Keratinocyte (primary cell): ENCODE measurements at regions not wholly inside any gene's neighbourhood (a gene's known extent, or its start where the extent isn't known, plus 50 kb on each side); places are given as distances from the start of the nearest gene placed in this dataset.

Source experiments
- DNase-seq: peaks from one replicate; pipeline ENCODE4 v3.0.0-alpha.2; 2011; ENCODE audit warnings: low read depth, missing footprints, low spot score
- FAIRE-seq: peaks from 2 replicates; lab custom pipeline; 2011; peaks lifted over from hg19 to GRCh38; lab: Jason Lieb, UNC
- H2AFZ ChIP-seq: 2 replicates; pipeline ENCODE4 v1.6.0; 2012; ENCODE audit warnings: low read length, control low read depth, inconsistent platforms; ENCODE audit not compliant: control insufficient read depth
- H3K27ac ChIP-seq: 2 replicates; pipeline ENCODE4 v1.5.1; 2011; ENCODE audit warnings: low read length; ENCODE audit not compliant: control insufficient read depth, insufficient read depth
- H3K27me3 ChIP-seq: 3 replicates; pipeline ENCODE4 v1.6.0; 2011; ENCODE audit warnings: low read length; ENCODE audit not compliant: control insufficient read depth, insufficient read depth; ENCODE audit errors: extremely low read depth
- H3K36me3 ChIP-seq, 2 experiments: 2 replicates in 1 of 2; 3 replicates in 1 of 2; pipeline ENCODE4 v1.5.1; 2011; ENCODE audit warnings: low read length in 2 of 2, mild to moderate bottlenecking in 1 of 2; ENCODE audit not compliant: control insufficient read depth in 2 of 2, insufficient read depth in 2 of 2; ENCODE audit errors: extremely low read depth in 1 of 2
- H3K4me1 ChIP-seq: 3 replicates; pipeline ENCODE4 v1.5.1; 2011; ENCODE audit warnings: low read length; ENCODE audit not compliant: control insufficient read depth, insufficient read depth; ENCODE audit errors: extremely low read depth
- H3K4me2 ChIP-seq: 3 replicates; pipeline ENCODE4 v1.6.0; 2011; ENCODE audit warnings: low read depth, low read length; ENCODE audit not compliant: control insufficient read depth, insufficient read depth; ENCODE audit errors: extremely low read depth
- H3K4me3 ChIP-seq, 3 experiments: fragments of 200-600 bp in 1 of 3; sonication (generic) in 1 of 3; 2 replicates in 2 of 3; 3 replicates in 1 of 3; pipeline ENCODE4 v1.5.1; 2011 to 2016; ENCODE audit warnings: low read length in 3 of 3, mild to moderate bottlenecking in 3 of 3, control low read depth in 2 of 3, inconsistent platforms in 1 of 3, low read depth in 1 of 3, mixed read lengths in 1 of 3, mixed run types in 1 of 3, moderate library complexity in 1 of 3; ENCODE audit not compliant: control insufficient read depth in 2 of 3, insufficient read depth in 2 of 3; ENCODE audit errors: extremely low read depth in 1 of 3
- H3K79me2 ChIP-seq: 2 replicates; pipeline ENCODE4 v1.6.0; 2012; ENCODE audit warnings: low read length; ENCODE audit not compliant: control insufficient read depth, insufficient read depth
- H3K9ac ChIP-seq: 3 replicates; pipeline ENCODE4 v1.6.0; 2011; ENCODE audit warnings: low read length; ENCODE audit not compliant: control insufficient read depth, insufficient read depth; ENCODE audit errors: extremely low read depth
- H3K9me1 ChIP-seq: 3 replicates; pipeline ENCODE4 v1.6.0; 2011; ENCODE audit warnings: low read length; ENCODE audit not compliant: control insufficient read depth, insufficient read depth; ENCODE audit errors: extremely low read depth
- H3K9me3 ChIP-seq: 2 replicates; pipeline ENCODE4 v1.5.1; 2012; ENCODE audit warnings: low read depth, low read length; ENCODE audit not compliant: control insufficient read depth
- H4K20me1 ChIP-seq: 3 replicates; pipeline ENCODE4 v1.6.0; 2011; ENCODE audit warnings: low read length; ENCODE audit not compliant: control insufficient read depth, insufficient read depth; ENCODE audit errors: extremely low read depth
- EZH2 ChIP-seq: IDR thresholded peaks from one replicate; pipeline ENCODE4 v1.6.1; 2012; ENCODE audit warnings: inconsistent platforms, mild to moderate bottlenecking, low read length, moderate library complexity
- dilution Hi-C: fragments of 300-500 bp; cut with MboI; formaldehyde crosslinking; loops from one replicate; pipeline ENCODE4 v1.7.0; 2020; ENCODE audit warnings: low sequenced_read_pairs; ENCODE audit not compliant: extremely low pct_ligation_motif_present
- TF ChIP-seq, protein P1 (sequence below), 3 experiments: IDR thresholded peaks in 1 of 3; conservative IDR thresholded peaks in 1 of 3; optimal IDR thresholded peaks in 1 of 3; 2 replicates in 2 of 3; 3 replicates in 1 of 3; pipeline versions ENCODE3 to v1.5.1; 2011; ENCODE audit warnings: low read length in 3 of 3, mild to moderate bottlenecking in 3 of 3, moderate library complexity in 2 of 3, control low read depth in 1 of 3, inconsistent platforms in 1 of 3; ENCODE audit not compliant: insufficient read depth in 2 of 3; ENCODE audit errors: extremely low read depth in 1 of 3

DNA sequence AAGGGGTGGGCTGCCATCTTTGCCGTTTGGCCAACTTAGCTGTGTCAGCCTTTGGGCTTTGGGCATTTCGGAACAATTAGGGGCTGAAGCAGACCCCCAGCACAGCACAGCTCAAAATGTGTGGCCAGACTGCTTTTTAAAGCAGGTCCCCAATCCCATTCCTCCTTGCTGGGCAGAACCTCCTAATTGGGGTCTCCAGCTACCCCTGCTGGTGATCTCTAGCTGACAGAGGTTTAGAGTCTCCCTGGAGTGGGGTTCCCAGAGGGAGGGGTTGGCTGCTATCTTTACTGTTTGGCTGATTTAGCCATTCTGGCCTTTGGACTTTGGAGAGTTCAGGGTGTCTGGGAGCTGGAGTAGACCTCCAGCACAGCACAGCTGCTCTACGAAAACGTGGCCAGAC lies 71.5 kb upstream of the LHCGR start:
- TF ChIP-seq EZH2, result no peak
- TF ChIP-seq, protein P1, sequence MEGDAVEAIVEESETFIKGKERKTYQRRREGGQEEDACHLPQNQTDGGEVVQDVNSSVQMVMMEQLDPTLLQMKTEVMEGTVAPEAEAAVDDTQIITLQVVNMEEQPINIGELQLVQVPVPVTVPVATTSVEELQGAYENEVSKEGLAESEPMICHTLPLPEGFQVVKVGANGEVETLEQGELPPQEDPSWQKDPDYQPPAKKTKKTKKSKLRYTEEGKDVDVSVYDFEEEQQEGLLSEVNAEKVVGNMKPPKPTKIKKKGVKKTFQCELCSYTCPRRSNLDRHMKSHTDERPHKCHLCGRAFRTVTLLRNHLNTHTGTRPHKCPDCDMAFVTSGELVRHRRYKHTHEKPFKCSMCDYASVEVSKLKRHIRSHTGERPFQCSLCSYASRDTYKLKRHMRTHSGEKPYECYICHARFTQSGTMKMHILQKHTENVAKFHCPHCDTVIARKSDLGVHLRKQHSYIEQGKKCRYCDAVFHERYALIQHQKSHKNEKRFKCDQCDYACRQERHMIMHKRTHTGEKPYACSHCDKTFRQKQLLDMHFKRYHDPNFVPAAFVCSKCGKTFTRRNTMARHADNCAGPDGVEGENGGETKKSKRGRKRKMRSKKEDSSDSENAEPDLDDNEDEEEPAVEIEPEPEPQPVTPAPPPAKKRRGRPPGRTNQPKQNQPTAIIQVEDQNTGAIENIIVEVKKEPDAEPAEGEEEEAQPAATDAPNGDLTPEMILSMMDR (optimal IDR thresholded peaks at IDR 0.05 in 1 of 3, IDR thresholded peaks at IDR 0.05 in 1 of 3, conservative IDR thresholded peaks at IDR 0.05 in 1 of 3; ENCODE audit: extremely low read depth in 1 of 3, insufficient read depth in 2 of 3, low read length in 3 of 3), result no peak
- no peak overlapping the region for H3K9ac ChIP-seq
- H3K4me1 ChIP-seq, result no peaks in the 10 kb centered on the region
- H3K79me2 ChIP-seq, result no peaks in the 10 kb centered on the region
- H3K4me2 ChIP-seq, result no peak overlapping the region
- no peak for DNase-seq
- no peak overlapping the region for H3K27ac ChIP-seq
- H3K9me3 ChIP-seq, result no peaks in the 10 kb centered on the region
- no peak for FAIRE-seq
- dilution Hi-C loops, result no loop called here
- H3K4me3 ChIP-seq, result no peak overlapping the region
- H2AFZ ChIP-seq, result no peak overlapping the region
- H3K36me3 ChIP-seq, result no peaks in the 10 kb centered on the region
- H3K9me1 ChIP-seq, result no peaks in the 10 kb centered on the region
- no peaks in the 10 kb centered on the region for H3K27me3 ChIP-seq
- H4K20me1 ChIP-seq, result no peaks in the 10 kb centered on the region

DNA sequence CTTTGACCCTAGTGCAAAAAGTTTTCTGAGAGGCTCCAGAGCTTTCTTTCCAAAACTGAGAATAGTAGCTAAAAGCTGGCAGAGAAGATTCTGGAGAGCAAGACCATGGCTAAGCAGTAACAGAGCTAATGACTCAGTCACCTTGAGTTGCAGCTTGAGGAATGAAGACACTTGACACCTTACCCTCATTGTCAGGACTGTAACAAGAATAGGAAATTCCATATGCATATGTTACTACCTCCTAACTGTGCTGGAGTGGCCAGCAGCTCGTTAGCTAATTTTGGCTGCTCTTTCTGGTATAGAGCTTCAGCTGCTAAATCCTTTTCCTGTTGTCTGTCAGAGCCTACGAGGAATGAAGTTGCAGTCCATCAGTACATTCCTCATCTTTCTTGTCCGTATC lies 68.6 kb upstream of the LHCGR start:
- H3K4me2 ChIP-seq, result no peak overlapping the region
- no peak overlapping the region for H3K4me3 ChIP-seq
- DNase-seq (no peak), FAIRE-seq (no peak)
- no peaks in the 10 kb centered on the region for H4K20me1 ChIP-seq
- dilution Hi-C loops, result no loop called here
- no peak overlapping the region for H2AFZ ChIP-seq
- H3K4me1 ChIP-seq, result no peaks in the 10 kb centered on the region
- no peaks in the 10 kb centered on the region for H3K27me3 ChIP-seq
- H3K27ac ChIP-seq, result no peak overlapping the region
- no peaks in the 10 kb centered on the region for H3K36me3 ChIP-seq
- H3K9ac ChIP-seq, result no peak overlapping the region
- H3K9me3 ChIP-seq, result no peaks in the 10 kb centered on the region
- H3K9me1 ChIP-seq, result no peaks in the 10 kb centered on the region
- TF ChIP-seq, protein P1 (optimal IDR thresholded peaks at IDR 0.05 in 1 of 3, IDR thresholded peaks at IDR 0.05 in 1 of 3, conservative IDR thresholded peaks at IDR 0.05 in 1 of 3; ENCODE audit: extremely low read depth in 1 of 3, insufficient read depth in 2 of 3, low read length in 3 of 3), result no peak
- TF ChIP-seq EZH2, result no peak
- no peaks in the 10 kb centered on the region for H3K79me2 ChIP-seq
